OCI-LY1 (cell line): ENCODE measurements at regions not wholly inside any gene's neighbourhood (a gene's known extent, or its start where the extent isn't known, plus 50 kb on each side); places are given as distances from the start of the nearest gene placed in this dataset.

ENCODE experiments used
- EZH2 ChIP-seq: fragments of 200-600 bp; sonication (generic), shearing (Covaris generic); IDR thresholded peaks from 2 replicates; pipeline ENCODE4 v1.8.0; 2017; ENCODE audit warnings: borderline replicate concordance, mixed run types, mild to moderate bottlenecking, antibody characterized with exemption, low read length, moderate library complexity, mixed read lengths
- TF ChIP-seq, protein P1 (sequence below): fragments of 200-600 bp; sonication (generic), shearing (Covaris generic); IDR thresholded peaks from 2 replicates; pipeline ENCODE4 v1.5.1; 2017; ENCODE audit warnings: mild to moderate bottlenecking, antibody characterized with exemption, low read length, moderate library complexity, mixed read lengths

DNA sequence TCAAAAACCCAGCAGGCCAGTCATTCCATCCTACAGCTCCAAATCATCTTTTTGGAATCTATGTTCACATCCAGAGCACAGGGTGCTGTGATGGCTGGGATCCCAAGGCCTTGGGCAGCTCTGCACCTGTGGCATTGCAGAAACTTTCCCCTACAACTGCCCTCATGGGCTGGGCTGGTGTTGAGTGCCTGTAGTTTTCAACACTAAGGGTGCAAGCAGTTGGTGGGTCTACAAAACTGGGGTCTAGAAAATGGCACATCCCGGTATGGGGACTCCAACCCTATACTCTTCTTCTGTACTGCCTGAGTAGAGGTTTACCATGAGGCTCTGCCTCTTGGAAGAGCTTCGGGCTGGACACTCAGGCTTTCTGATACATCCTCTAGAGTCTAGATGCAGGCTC lies 95.2 kb upstream of the TEKT4 start:
- TF ChIP-seq, protein P1, sequence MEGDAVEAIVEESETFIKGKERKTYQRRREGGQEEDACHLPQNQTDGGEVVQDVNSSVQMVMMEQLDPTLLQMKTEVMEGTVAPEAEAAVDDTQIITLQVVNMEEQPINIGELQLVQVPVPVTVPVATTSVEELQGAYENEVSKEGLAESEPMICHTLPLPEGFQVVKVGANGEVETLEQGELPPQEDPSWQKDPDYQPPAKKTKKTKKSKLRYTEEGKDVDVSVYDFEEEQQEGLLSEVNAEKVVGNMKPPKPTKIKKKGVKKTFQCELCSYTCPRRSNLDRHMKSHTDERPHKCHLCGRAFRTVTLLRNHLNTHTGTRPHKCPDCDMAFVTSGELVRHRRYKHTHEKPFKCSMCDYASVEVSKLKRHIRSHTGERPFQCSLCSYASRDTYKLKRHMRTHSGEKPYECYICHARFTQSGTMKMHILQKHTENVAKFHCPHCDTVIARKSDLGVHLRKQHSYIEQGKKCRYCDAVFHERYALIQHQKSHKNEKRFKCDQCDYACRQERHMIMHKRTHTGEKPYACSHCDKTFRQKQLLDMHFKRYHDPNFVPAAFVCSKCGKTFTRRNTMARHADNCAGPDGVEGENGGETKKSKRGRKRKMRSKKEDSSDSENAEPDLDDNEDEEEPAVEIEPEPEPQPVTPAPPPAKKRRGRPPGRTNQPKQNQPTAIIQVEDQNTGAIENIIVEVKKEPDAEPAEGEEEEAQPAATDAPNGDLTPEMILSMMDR = no peak
- no peak for TF ChIP-seq EZH2
